ENCODE measurements at regions not wholly inside any gene's neighbourhood (a gene's known extent, or its start where the extent isn't known, plus 50 kb on each side); places are given as distances from the start of the nearest gene placed in this dataset.

DNA sequence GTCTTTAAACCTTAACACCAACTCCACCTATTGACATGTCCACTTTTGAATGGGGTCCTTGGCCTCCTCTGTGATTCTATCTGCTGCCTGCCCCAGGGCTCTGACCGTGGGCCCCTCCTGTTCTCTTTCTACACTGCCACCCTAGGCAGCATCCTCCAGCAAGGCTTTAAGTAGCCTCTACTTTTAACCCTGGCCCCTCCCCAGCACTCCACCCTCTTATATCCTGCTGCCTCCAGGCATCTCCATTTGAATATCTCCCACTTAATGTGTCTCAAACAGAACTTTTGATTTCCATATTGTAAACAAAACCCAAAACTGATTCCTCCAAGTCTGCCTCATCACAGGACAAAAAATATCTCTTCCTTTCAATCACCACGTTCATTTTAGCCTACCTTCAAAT lies 90.5 kb upstream of the ARHGAP32 start:
- no peak overlapping the region for H3K4me3 ChIP-seq (ENCODE audit: low read length)
- no peaks in the 10 kb centered on the region for H3K9me3 ChIP-seq (ENCODE audit: low read length)
- H3K79me2 ChIP-seq (replicated peaks; ENCODE audit: insufficient read depth, low read length), result peaks cover 8% of the 10 kb centered on the region
- no peaks in the 10 kb centered on the region for H4K20me1 ChIP-seq (ENCODE audit: insufficient read depth)
- no peaks in the 10 kb centered on the region for H3K36me3 ChIP-seq (ENCODE audit: insufficient read depth, low read length)
- no peaks in the 10 kb centered on the region for H3K27me3 ChIP-seq (ENCODE audit: insufficient read depth, low read depth, low read length)
- H2AFZ ChIP-seq (ENCODE audit: low read depth, low read length), result no peak overlapping the region
- no peak overlapping the region for H3K4me2 ChIP-seq (ENCODE audit: low read length)
- H3K9me2 ChIP-seq (ENCODE audit: insufficient read depth, low read length), result no peaks in the 10 kb centered on the region
- H3K27ac ChIP-seq (ENCODE audit: low read length), result no peak overlapping the region
- TF ChIP-seq, protein P1, sequence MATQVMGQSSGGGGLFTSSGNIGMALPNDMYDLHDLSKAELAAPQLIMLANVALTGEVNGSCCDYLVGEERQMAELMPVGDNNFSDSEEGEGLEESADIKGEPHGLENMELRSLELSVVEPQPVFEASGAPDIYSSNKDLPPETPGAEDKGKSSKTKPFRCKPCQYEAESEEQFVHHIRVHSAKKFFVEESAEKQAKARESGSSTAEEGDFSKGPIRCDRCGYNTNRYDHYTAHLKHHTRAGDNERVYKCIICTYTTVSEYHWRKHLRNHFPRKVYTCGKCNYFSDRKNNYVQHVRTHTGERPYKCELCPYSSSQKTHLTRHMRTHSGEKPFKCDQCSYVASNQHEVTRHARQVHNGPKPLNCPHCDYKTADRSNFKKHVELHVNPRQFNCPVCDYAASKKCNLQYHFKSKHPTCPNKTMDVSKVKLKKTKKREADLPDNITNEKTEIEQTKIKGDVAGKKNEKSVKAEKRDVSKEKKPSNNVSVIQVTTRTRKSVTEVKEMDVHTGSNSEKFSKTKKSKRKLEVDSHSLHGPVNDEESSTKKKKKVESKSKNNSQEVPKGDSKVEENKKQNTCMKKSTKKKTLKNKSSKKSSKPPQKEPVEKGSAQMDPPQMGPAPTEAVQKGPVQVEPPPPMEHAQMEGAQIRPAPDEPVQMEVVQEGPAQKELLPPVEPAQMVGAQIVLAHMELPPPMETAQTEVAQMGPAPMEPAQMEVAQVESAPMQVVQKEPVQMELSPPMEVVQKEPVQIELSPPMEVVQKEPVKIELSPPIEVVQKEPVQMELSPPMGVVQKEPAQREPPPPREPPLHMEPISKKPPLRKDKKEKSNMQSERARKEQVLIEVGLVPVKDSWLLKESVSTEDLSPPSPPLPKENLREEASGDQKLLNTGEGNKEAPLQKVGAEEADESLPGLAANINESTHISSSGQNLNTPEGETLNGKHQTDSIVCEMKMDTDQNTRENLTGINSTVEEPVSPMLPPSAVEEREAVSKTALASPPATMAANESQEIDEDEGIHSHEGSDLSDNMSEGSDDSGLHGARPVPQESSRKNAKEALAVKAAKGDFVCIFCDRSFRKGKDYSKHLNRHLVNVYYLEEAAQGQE (IDR thresholded peaks at IDR 0.05; ENCODE audit: borderline replicate concordance), result no peak
- no peak for TF ChIP-seq EP300 (conservative IDR thresholded peaks at IDR 0.05; ENCODE audit: poor library complexity, severe bottlenecking)
- H3K9ac ChIP-seq (ENCODE audit: low read length), result no peak overlapping the region
- no peaks in the 10 kb centered on the region for H3F3A ChIP-seq (ENCODE audit: insufficient read depth, low read length, poor library complexity, severe bottlenecking)

DNA sequence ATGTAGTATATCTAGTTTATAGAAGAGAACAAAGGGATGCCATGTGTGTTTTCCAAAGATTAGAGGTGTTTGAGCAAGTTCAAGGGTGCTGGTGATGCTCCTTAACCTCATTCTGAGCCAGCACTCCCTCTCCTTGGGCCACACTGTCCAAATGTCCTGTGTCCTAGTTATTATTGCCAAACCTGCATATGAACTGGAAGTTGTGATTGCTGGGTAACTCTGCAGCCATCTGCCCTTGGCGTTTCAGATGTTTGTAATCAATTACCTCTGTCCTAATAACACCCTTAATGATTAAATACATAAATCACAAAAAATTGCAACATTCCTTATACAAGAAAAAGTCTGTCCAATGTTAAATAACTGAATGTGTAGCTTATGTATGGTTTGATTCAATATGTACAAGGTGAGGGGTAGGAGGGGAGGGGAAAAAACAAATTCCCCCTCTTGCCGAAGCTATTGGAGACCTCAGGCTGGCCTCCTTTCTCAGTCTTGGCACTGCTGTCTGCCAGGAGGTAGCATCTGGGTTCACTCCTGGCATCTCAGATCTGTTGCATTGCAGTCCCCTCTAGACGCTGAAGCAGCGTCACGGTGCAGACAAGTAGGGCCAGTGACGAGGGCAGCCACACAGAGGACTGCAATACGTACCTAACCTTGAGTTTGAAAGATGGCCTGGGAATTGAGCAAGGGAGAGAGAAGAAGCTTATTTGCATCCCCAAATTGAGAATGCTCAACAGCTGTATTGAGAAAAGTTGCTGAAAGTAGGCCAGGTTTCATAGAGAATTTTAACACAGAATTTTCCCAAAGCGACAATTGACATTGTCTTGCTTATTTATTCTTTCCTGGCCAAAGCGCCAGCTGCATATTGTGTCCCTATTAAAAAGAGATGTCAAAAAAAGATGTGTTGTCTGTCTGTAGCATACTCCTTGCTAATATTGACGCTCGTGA lies 89.6 kb upstream of the ARHGAP32 start:
- Histone ChIP-seq H3K36me3 (ENCODE audit: insufficient read depth, low read length) (no peaks in the 10 kb centered on the region), H3F3A (ENCODE audit: insufficient read depth, low read length, poor library complexity, severe bottlenecking) (no peaks in the 10 kb centered on the region), H3K9me2 (ENCODE audit: insufficient read depth, low read length) (no peaks in the 10 kb centered on the region), H3K4me3 (ENCODE audit: low read length) (no peak overlapping the region), H3K79me2 (replicated peaks; ENCODE audit: insufficient read depth, low read length) (peaks cover 17% of the 10 kb centered on the region), H4K20me1 (ENCODE audit: insufficient read depth) (no peaks in the 10 kb centered on the region), H3K9me3 (ENCODE audit: low read length) (no peaks in the 10 kb centered on the region), H3K4me2 (ENCODE audit: low read length) (no peak overlapping the region), H2AFZ (ENCODE audit: low read depth, low read length) (no peak overlapping the region), H3K9ac (ENCODE audit: low read length) (no peak overlapping the region), H3K27ac (ENCODE audit: low read length) (no peak overlapping the region), H3K27me3 (ENCODE audit: insufficient read depth, low read depth, low read length) (no peaks in the 10 kb centered on the region)
- TF ChIP-seq, protein P1 (IDR thresholded peaks at IDR 0.05; ENCODE audit: borderline replicate concordance), result no peak
- TF ChIP-seq EZH2 (IDR thresholded peaks at IDR 0.05; ENCODE audit: borderline replicate concordance, insufficient read depth, low read length, poor library complexity, severe bottlenecking) (no peak), RAD21 (conservative IDR thresholded peaks at IDR 0.05) (no peak), MXI1 (conservative IDR thresholded peaks at IDR 0.05; ENCODE audit: poor library complexity, severe bottlenecking) (no peak), EP300 (conservative IDR thresholded peaks at IDR 0.05; ENCODE audit: poor library complexity, severe bottlenecking) (no peak), SMC3 (conservative IDR thresholded peaks at IDR 0.05; ENCODE audit: poor library complexity) (no peak), POLR2AphosphoS5 (IDR thresholded peaks at IDR 0.05) (no peak)
- TF ChIP-seq, protein P2, sequence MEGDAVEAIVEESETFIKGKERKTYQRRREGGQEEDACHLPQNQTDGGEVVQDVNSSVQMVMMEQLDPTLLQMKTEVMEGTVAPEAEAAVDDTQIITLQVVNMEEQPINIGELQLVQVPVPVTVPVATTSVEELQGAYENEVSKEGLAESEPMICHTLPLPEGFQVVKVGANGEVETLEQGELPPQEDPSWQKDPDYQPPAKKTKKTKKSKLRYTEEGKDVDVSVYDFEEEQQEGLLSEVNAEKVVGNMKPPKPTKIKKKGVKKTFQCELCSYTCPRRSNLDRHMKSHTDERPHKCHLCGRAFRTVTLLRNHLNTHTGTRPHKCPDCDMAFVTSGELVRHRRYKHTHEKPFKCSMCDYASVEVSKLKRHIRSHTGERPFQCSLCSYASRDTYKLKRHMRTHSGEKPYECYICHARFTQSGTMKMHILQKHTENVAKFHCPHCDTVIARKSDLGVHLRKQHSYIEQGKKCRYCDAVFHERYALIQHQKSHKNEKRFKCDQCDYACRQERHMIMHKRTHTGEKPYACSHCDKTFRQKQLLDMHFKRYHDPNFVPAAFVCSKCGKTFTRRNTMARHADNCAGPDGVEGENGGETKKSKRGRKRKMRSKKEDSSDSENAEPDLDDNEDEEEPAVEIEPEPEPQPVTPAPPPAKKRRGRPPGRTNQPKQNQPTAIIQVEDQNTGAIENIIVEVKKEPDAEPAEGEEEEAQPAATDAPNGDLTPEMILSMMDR (IDR thresholded peaks at IDR 0.05; ENCODE audit: poor library complexity, severe bottlenecking), result no peak

Measured in neural cell (in vitro differentiated cells).